Pons (tissue), 1 donor: ENCODE measurements at regions not wholly inside any gene's neighbourhood (a gene's known extent, or its start where the extent isn't known, plus 50 kb on each side); places are given as distances from the start of the nearest gene placed in this dataset.
"Not testable (repeated sequence)": the region's sequence is repeated elsewhere in the genome, so short reads cannot be mapped to it uniquely, and the experiment has no call there.

ENCODE experiments used
- DNase-seq: peaks from one replicate; pipeline ENCODE4 v3.0.0-alpha.2; 2016; ENCODE audit warnings: low spot score

- not testable (repeated sequence) for DNase-seq
These were observed 69.5 kb downstream of the NPIPA7 start for GRCh38 chr16:16448423-16448822.

- DNase-seq: not testable (repeated sequence)
These were observed 70.8 kb downstream of the NPIPA7 start for GRCh38 chr16:16449712-16450237.

GRCh38 chr16:16451721-16452410 lies 72.9 kb downstream of the NPIPA7 start:
- not testable (repeated sequence) for DNase-seq

GRCh38 chr16:16458579-16458978 lies 79.6 kb downstream of the NPIPA7 start:
- not testable (repeated sequence) for DNase-seq

- DNase-seq: not testable (repeated sequence)
These were observed 84.9 kb downstream of the NPIPA7 start for GRCh38 chr16:16463792-16464191.

GRCh38 chr16:16488919-16489318 lies 110.0 kb downstream of the NPIPA7 start:
- not testable (repeated sequence) for DNase-seq

GRCh38 chr16:16489466-16489865 lies 110.5 kb downstream of the NPIPA7 start:
- DNase-seq: not testable (repeated sequence)

- DNase-seq: not testable (repeated sequence)
These were observed 115.2 kb downstream of the NPIPA7 start for GRCh38 chr16:16494114-16494513.

- DNase-seq: not testable (repeated sequence)
These were observed 116.1 kb downstream of the NPIPA7 start for GRCh38 chr16:16494998-16495397.

GRCh38 chr16:16499875-16500274 lies 120.9 kb downstream of the NPIPA7 start:
- DNase-seq: not testable (repeated sequence)

GRCh38 chr16:16507041-16507440 lies 128.1 kb downstream of the NPIPA7 start:
- DNase-seq: not testable (repeated sequence)

- not testable (repeated sequence) for DNase-seq
These were observed 129.4 kb downstream of the NPIPA7 start for GRCh38 chr16:16508344-16508743.

GRCh38 chr16:16519395-16519794 lies 140.5 kb downstream of the NPIPA7 start:
- DNase-seq: not testable (repeated sequence)

GRCh38 chr16:16521239-16522002 lies 142.5 kb downstream of the NPIPA7 start:
- DNase-seq: not testable (repeated sequence)

- not testable (repeated sequence) for DNase-seq
These were observed 148.1 kb downstream of the NPIPA7 start for GRCh38 chr16:16526998-16527397.

GRCh38 chr16:16530744-16531143 lies 151.8 kb downstream of the NPIPA7 start:
- DNase-seq: not testable (repeated sequence)

- not testable (repeated sequence) for DNase-seq
These were observed 156.6 kb downstream of the NPIPA7 start for GRCh38 chr16:16535565-16535964.

- not testable (repeated sequence) for DNase-seq
These were observed 157.2 kb downstream of the NPIPA7 start for GRCh38 chr16:16536151-16536550.

GRCh38 chr16:16549710-16550109 lies 170.8 kb downstream of the NPIPA7 start:
- not testable (repeated sequence) for DNase-seq

- DNase-seq: not testable (repeated sequence)
These were observed 171.9 kb downstream of the NPIPA7 start for GRCh38 chr16:16550824-16551223.

- DNase-seq: not testable (repeated sequence)
These were observed 173.9 kb downstream of the NPIPA7 start for GRCh38 chr16:16552819-16553340.

- not testable (repeated sequence) for DNase-seq
These were observed 180.3 kb downstream of the NPIPA7 start for GRCh38 chr16:16559179-16559740.
